ENCODE measurements at regions not wholly inside any gene's neighbourhood (a gene's known extent, or its start where the extent isn't known, plus 50 kb on each side); places are given as distances from the start of the nearest gene placed in this dataset.

GRCh38 chr3:180341516-180341915 lies 260.4 kb upstream of the TTC14 start:
- DNase-seq (ENCODE audit: low spot score): no peak

- DNase-seq (ENCODE audit: low spot score): no peak
Observed at GRCh38 chr3:180351601-180352000, 250.4 kb upstream of the TTC14 start.

DNA sequence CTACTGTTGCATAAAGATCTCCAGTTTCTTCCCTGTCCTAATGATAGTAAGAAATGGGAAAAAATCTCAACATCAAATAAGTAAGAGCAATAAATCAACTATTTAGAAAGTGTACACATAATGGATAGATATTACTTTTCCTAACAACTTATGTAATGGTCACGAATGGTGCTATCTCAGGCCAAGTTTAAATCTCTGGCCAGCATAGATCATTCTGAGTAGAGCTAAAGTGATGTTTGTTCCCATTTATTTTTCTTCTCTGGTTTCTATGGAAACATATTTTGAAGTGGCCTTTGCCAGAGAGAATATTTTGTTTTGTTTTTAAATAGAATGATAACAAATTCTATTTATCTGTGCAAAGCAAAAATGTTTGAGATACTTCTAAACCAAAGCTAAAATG lies 249.7 kb upstream of the TTC14 start:
- no peak for DNase-seq (ENCODE audit: low spot score)

DNA sequence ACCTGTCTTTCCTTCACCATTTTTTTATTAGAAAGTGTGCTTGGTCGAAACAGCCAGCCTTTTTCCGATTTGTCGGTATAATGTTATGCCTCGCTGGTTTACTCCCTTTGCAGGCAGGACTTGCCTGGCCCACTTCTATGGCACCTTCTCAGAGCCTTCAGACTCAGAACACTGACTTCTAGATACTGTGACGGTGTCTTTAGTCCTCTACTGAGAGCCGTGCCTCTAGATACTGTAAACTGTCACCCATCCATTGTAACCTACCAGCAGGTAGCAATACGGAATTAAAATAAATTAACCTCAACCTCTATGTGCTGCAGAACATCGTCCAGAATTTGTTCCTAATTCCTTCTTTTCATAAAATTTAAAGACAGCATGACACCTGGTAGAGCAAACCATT lies 247.7 kb upstream of the TTC14 start:
- no peak for DNase-seq (ENCODE audit: low spot score)

DNA sequence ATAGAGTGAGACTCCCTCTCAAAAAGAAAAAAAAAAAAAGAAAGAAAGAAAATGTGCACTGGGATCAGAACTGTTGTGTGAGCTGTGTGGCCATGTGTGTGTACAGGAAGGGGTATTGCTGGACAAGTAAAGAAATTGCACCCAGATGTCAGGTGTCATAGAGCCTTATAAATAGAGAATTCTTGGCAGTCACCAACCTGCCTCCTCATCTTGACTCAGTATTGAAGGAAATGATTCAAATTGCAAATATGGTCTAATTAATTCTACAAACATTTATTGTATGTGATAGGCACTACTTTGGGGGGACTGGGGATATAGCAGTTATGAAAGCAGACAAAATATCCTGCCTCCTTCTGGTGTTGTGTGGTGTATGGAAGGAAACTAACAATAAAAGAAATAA lies 243.8 kb upstream of the TTC14 start:
- DNase-seq (ENCODE audit: low spot score): no peak

DNA sequence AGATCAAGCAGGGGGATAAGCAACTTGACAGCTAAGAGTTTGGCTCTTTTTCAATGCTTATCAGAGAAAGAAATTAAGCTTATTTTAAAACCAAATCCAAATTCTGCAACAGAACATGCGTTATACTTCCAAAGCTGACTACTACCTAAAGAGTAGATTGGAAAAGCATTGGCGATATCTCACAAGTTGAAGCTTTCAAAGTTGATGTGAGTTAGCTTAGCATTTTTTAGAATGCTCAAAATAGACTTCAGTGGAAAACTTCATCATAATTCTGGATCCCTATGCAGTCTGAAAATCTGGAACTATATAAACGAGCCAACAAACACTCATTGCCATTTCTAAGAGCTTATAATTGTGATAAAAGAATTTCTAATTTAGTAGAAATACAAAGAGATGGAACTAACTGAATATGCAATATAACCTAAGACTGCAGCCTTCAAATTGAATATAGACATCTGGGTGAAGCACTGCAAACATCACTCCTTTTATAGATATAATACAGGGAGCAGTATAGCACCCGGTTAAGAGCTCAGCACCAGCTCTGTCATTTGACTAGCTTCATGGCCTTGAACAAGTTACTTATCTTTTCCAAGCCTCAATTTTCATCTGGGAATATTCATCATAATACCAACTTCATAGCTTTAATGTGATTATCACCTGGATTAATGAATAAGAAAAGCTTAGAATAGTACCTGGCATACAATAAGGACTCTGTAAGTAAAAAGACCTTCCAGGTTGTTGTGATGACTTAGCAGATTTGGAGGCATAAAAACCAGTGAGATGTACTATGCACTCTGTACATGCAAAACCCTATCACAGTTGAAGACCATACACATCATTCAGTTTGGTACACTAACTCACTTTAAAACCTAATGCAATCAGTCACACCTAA lies 242.7 kb upstream of the TTC14 start:
- no peak for DNase-seq (ENCODE audit: low spot score)

DNA sequence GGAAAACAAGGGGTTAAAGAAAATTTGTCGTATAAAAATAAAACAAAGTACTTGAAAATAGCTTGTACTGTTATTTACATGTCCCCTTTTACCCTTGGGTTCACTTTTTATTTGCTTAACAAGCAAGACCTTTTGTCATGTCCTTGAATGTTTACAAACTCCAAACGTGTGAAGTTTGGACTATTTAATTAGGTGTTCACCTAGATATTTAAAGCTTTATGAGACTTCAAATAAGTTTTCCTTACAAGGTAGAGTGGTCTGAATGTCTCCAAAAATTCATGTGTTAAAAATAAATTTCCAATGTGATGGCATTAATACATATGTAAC lies 242.0 kb upstream of the TTC14 start:
- no peak for DNase-seq (ENCODE audit: low spot score)

- no peak for DNase-seq (ENCODE audit: low spot score)
Observed at GRCh38 chr3:180362081-180362480, 239.9 kb upstream of the TTC14 start.

DNA sequence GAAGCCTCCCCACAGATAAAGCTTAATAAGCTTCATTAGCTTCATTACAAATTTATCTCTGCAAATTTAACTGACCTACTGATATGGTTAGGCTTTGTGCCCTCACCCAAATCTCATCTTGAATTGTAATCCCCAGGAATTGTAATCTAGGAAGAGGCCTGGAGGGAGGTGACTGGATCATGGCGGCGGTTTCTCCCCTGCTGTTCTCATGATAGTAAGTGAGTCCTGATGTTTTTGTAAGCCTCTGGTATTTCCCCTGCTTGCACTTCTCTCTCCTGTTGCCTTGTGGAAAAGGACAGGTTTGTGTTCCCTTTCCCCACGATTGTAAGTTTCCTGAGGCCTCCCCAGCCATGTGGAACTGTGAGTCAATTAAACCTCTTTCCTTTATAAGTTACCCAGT lies 226.1 kb upstream of the TTC14 start:
- no peak for DNase-seq (ENCODE audit: low spot score)

DNA sequence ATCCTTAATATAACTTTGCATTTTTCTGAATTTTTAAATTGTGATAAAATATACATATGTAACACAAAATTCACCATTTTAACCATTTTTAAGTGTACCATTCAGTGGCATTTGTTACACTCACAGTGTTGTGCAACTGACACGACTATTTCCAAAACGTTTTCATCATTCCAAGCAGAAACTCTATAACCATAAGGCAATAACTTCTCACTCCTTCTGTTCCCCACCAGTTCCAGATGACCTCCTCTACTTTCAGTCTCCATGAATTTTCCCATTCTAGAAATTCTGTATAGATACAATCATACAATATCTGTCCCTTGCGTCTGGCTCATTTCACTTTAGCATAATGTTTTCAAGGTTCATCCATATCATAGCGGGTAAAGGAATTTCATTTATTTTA lies 223.5 kb upstream of the TTC14 start:
- no peak for DNase-seq (ENCODE audit: low spot score)

DNA sequence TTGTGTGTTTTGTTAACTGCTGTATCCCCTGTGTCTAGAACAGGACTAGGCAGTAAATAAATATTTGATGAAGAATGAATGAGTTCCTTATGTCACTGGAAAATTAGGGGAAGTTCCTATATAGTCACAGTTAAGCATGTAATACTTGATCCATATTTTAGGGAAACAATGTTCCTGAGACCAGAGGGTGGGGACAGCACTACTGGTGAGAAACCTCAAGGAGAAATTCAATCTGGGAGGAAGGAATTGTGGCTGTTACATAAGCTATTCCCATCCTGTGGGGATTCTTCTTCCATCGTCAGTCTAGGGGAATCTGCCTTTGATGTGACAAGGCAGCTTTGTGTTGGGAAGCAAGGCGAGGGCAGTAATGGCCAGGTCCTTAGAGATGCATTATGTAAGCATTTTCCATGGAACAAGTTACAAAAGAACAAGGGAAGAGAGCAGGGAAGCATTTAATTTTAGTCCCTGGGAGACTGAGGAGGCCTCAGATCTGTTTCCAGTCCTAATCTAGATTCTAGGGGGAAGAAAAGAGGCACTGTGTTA lies 219.3 kb upstream of the TTC14 start:
- DNase-seq (ENCODE audit: low spot score): no peak

- DNase-seq (ENCODE audit: low spot score): no peak
Observed at GRCh38 chr3:180383332-180384020, 218.5 kb upstream of the TTC14 start.

DNA sequence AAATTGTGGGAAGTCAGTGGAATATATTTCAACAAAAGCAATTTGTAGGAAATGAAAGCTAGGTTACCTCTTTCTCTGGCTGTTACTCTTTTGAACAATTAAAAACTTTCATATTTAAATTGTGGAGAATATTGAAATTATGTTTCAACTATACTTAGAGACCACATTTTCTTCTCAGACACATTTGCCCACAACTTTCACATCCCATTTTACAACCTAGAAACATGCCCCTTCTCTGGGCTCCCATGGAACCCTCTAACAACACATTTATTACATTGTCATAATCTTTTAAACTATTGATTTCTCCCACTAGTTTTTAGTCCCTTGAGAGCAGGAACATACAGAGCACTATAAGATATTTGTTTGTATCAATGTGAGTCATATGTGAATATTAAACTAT lies 211.7 kb upstream of the TTC14 start:
- DNase-seq (ENCODE audit: low spot score): no peak

GRCh38 chr3:180391001-180391400 lies 211.0 kb upstream of the TTC14 start:
- DNase-seq (ENCODE audit: low spot score): no peak

GRCh38 chr3:180401226-180401625 lies 200.7 kb upstream of the TTC14 start:
- DNase-seq (ENCODE audit: low spot score): no peak

DNA sequence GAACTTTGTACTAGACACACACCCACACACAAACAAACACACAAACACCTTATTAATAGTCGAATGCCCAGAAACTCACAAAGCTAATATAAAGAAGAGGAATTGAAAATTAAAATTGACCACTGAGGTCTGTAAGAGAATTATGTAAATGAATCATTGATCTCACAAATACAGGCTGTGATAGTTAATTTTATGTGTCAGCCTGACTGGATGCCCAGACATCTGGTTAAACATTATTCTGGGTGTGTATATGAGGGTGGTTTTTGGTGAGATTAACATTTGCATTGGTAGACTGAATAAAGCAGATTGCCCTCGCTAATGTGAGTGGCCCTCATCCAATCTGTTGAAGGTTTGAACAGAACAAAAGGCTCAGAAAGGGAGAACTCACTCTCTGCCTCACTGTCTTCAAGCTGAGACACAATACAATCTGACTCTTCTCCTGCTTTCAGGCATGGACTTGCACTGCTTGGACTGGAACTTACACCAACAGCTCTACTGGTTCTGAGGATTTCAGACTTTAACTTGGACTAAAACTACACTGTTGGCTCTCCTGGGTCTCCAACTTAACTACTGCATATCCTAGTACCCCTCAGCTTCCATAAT lies 199.4 kb upstream of the TTC14 start:
- no peak for DNase-seq (ENCODE audit: low spot score)

DNA sequence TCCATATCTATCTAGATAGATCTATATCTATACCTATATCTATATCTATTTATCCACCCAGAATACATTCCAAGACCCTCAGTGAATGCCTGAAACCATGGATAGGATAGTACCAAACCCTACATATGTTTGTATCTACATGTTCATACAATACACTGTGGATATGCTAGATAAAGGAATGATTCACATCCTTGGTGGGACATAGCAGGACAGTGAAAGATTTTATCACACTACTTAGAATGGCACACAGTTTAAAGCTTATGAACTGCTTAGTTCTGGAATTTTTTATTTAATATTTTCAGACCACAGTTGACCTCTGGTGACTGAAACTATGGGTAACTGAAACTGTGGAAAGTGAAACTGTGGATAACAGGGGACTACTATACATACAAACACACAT lies 198.8 kb upstream of the TTC14 start:
- DNase-seq (ENCODE audit: low spot score): no peak

GRCh38 chr3:180408654-180409053 lies 193.3 kb upstream of the TTC14 start:
- DNase-seq (ENCODE audit: low spot score): no peak

DNA sequence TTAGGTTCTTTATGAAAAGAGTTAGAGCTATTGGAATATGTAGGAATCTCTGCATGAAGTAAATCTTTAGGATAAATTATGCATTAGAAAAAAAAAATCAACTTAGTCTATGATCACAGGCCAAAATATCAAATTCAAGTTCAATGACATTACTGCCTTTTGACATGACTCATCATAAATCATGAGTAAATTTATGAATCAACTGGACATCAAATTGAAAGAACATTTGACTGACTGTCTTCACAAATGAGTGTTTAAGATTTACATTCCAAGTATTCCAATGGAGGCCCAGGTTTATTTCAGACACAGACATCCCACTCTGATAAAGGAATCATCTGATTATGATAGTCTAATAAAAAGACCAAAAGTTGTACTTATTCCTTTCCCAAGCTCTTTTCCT lies 192.8 kb upstream of the TTC14 start:
- no peak for DNase-seq (ENCODE audit: low spot score)

DNA sequence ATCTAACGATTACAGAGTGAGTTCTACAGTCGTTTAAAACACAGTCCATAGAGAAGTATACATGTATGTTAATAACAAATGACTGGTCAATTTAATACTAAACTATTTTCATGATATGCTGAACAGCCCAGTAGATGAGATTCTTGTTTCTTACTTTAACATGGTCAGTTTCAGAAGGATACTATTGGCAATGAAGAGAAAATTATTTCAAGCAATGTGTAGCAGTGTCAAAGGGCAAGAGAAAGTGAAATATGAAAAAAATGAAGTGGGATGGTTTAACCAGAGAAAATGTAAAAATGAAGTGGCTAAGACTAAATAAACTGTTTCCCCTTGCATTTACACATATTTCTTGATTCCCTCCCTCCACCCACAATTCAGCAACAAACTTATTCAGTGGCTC lies 192.1 kb upstream of the TTC14 start:
- DNase-seq (ENCODE audit: low spot score): no peak

DNA sequence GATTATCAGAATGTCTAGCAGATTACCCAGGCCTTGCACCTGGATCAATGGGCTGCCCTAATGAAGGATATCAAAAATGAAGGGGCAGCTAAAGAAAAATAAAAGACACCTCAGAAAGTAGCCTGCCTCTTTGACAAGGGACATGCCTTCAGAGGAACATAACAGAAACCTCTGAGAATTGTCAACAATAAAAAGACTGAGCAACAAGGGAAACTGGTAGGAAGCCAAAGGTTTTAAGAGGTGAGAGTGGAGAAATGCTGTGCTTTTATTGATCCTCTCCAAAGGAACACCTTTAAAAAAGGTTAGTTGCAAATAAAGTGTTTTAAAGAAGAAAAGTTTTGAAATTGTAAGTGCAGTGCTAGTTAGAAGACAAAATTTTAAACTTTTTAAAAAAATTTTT lies 187.8 kb upstream of the TTC14 start:
- no peak for DNase-seq (ENCODE audit: low spot score)

DNA sequence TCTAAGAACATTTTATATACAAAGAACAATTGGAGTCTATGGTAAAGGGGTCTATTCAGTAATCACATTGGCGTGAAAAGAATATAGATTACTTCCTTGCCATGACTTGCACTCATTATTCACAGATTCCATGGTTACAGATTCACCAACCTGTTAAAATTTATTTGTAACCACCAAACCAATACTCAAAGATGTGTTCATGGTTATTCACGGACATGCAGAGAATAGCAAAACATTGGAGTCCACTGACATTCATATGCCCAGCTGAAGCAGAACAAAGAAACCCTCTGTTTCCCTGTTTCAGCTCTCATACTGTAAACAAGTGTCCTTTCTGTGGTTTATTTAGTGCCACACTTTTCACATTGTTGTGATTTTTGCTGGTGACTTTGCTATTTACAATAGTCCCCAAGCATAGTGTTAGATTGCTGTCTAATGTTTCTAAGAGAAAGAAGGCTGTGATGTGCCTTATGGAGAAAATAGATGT lies 185.8 kb upstream of the TTC14 start:
- DNase-seq (ENCODE audit: low spot score): no peak

- no peak for DNase-seq (ENCODE audit: low spot score)
Observed at GRCh38 chr3:180417241-180417640, 184.7 kb upstream of the TTC14 start.
